CD1c-positive myeloid dendritic cell (primary cell): ENCODE measurements at regions not wholly inside any gene's neighbourhood (a gene's known extent, or its start where the extent isn't known, plus 50 kb on each side); places are given as distances from the start of the nearest gene placed in this dataset.
"Not testable (repeated sequence)": the region's sequence is repeated elsewhere in the genome, so short reads cannot be mapped to it uniquely, and the experiment has no call there.

Source experiments
- DNase-seq: peaks from one replicate; pipeline ENCODE4 v3.0.0-alpha.2; 2016; ENCODE audit errors: extremely low spot score

DNA sequence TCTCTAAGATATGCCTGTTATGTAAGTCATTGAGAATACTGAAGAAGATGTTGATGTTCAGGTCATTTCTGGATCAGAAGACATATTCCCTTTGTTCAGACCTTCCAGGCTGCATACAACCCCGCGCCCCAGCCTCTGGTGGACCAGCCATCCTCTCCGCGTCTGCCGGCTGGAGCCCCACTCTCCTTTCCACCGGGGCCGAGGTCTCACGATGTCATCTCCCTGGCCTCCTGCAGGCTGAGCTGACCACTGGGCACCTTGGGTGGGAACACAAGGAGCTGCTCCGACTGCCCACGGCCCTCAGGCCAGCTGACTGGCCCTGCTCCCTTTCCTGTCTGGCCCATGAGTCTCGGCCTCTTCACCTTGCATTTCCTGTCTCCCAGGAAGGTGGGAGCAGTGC is 124.6 kb downstream of the SHANK2 start:
- DNase-seq = no peak

GRCh38 chr11:71126401-71126800 is 126.0 kb downstream of the SHANK2 start:
- not testable (repeated sequence) for DNase-seq

GRCh38 chr11:71125150-71125549 is 127.2 kb downstream of the SHANK2 start:
- no peak for DNase-seq

DNA sequence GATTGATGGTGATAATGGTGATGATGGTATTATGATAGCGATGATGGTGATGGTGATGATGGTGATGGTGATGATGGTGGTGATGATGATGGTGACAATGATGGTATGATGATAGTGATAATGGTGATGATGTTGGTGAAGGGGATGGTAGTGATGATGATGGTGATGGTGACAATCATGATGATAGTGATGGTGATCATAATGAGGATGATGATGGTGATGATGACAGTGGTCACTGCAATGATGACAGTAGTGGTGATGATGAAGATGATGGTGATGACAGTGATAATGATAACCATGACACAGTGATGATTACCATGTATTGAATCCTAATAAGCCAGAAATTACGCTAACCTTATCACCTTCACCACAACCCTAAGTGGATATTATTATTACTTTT is 128.2 kb downstream of the SHANK2 start:
- no peak for DNase-seq

DNA sequence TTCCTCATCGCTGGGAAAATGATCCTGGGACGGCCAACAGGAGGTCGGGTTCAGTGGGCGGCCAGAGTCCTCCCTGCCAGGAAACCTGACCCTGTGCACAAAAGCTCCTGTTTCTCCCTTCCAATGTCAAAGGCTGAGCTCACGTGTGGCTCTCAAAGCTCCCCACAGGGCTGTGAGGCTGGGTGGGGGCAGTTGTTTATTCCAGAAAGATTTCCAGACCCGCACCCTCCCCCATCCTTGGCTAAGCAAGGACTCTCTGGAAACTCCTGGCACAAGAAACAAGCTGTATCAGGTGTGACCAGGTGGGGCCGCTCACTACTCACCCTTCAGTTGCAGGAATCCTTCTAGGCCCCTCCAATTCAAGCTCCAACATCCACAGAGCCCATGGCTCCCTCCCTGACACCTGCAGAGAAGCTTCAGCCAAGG is 131.9 kb downstream of the SHANK2 start:
- DNase-seq = no peak

DNA sequence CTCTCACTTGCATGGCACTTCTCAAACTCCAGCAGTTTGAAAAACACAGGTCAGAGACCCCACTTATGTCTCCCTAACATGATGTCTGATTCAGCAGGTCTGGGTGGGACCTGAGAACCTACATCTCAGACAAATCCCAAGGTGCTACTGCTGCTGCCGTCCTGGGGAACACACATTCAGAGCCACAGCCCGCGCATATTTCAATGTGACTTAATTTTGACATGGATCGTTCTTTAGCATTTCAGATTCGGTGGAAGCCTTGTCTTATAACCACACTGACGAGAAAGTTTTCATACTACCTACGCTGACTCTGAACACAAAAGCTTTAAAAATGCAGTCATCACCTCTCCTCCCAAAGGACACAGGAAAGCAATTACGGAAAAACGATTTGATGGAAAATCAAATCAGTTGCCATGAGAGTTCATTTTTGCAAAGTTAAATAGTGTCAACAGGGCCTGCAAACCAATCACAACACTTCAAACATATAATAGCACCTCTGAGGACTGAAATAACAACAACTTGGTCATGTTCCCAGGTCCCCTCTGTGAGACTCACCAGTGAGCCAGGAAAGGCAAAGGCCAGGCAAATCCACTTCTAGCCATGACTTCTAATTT is 132.6 kb downstream of the SHANK2 start:
- DNase-seq = no peak

- no peak for DNase-seq
Observed at GRCh38 chr11:71118671-71119250, 133.6 kb downstream of the SHANK2 start.

DNA sequence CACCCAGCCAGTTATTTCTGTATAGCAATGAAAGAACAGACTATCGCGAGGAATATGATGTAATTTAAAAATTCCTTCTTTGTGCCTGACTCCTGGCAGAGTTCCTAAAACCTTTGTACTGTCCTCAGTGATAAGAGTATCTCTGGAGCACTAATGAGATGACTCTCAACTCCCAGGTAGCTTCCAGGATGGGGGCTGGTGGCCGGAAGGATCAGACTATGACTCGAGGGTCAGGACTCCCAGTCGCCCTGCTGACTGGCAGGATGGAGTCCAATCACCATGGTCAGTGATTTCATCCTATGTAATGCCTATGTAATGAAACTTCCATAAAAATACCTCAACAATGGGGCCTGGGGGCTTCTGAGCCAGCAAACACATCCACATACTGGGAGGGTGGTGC is 135.1 kb downstream of the SHANK2 start:
- no peak for DNase-seq

GRCh38 chr11:71116693-71117040 is 135.7 kb downstream of the SHANK2 start:
- no peak for DNase-seq

- DNase-seq = no peak
Observed at GRCh38 chr11:71115770-71116692, 136.3 kb downstream of the SHANK2 start.

- no peak for DNase-seq
Observed at GRCh38 chr11:71114124-71114851, 138.1 kb downstream of the SHANK2 start.

- DNase-seq = no peak
Observed at GRCh38 chr11:71112990-71113389, 139.4 kb downstream of the SHANK2 start.

GRCh38 chr11:71112454-71112853 is 139.9 kb downstream of the SHANK2 start:
- DNase-seq = no peak

GRCh38 chr11:71109586-71109985 is 142.8 kb downstream of the SHANK2 start:
- no peak for DNase-seq

GRCh38 chr11:71109186-71109585 is 143.2 kb downstream of the SHANK2 start:
- DNase-seq = no peak

GRCh38 chr11:71108013-71108865 is 144.1 kb downstream of the SHANK2 start:
- no peak for DNase-seq

DNA sequence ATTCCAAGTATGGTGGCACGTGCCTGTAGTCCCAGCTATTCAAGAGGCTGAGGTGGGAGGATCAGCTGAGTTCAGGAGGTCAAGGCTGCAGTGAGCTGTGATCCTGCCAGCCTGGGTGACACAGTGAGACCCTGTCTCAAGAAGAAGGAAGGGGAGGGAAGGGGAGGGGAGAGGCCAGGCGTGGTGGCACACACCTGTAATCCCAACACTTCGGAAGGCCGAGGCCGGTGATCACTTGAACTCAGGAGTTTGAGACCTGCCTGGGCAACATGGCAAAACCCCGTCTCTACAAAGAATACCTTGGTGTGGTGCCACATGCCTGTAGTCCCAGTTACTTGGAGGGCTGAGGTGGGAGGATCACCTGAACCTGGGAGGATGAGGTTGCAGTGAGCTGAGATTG is 145.7 kb downstream of the SHANK2 start:
- no peak for DNase-seq

GRCh38 chr11:71103266-71103665 is 149.1 kb downstream of the SHANK2 start:
- no peak for DNase-seq

- no peak for DNase-seq
Observed at GRCh38 chr11:71102251-71102995, 150.0 kb downstream of the SHANK2 start.

DNA sequence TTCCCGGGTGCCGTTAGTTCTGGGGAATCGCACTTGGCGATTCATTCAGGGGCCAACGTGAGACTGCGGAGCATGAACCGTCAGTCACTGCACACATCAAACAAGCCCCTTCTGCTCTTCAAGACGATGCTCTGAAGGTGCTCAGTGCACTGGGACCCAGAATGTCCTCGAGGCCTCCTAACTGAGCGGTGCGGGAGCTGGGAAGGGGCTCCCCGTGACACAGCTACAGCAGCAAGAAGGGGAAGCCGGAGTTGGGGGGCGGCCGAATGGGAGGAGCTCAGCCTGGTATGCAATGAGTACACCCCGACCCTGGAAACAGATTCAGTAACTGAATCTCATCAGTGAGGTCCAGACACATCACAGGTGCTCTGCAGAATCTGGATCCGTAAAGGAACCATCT is 150.8 kb downstream of the SHANK2 start:
- DNase-seq = no peak

DNA sequence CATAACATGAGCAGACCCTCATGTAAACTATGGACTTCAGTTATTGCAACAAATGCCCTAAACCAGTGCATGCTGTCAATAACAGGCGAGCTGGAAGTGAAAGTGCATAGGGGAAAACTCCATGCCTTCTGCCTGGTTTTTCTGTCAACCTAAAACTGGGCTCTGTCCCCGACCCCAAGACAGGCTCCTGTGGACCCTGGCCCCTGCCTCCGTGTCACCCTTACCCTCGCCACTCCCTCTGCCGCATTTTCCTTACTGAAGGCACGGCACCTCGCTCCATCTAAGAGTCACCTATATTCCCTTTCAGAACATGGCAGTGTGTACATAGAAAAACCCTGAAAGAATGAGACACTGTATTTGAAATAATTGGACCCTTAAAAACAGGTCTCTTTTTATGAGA is 151.3 kb downstream of the SHANK2 start:
- DNase-seq = no peak
